ENCODE measurements at regions not wholly inside any gene's neighbourhood (a gene's known extent, or its start where the extent isn't known, plus 50 kb on each side); places are given as distances from the start of the nearest gene placed in this dataset.

- TF ChIP-seq CTCF (IDR thresholded peaks at IDR 0.05) (no peak), POLR2A (IDR thresholded peaks at IDR 0.05) (no peak)
These were observed 137.3 kb upstream of the FNDC3A start for GRCh38 chr13:48838193-48838973.
